Omental fat pad (tissue), 3 donors: ENCODE measurements at regions not wholly inside any gene's neighbourhood (a gene's known extent, or its start where the extent isn't known, plus 50 kb on each side); places are given as distances from the start of the nearest gene placed in this dataset.

Source experiments
- ATAC-seq: fragments of 150-250 bp; one replicate; pipeline ENCODE4 v1.9.1; 2016; ENCODE audit warnings: mild to moderate bottlenecking, moderate library complexity; ENCODE audit not compliant: low FRiP score
- DNase-seq: peaks from one replicate; pipeline ENCODE4 v3.0.0-alpha.2; 2019; ENCODE audit warnings: low spot score
- CTCF ChIP-seq, 3 donors: fragments of 450-650 bp; IDR thresholded peaks; one replicate each; pipeline ENCODE4 v1.5.1; 2016 to 2017; ENCODE audit warnings: antibody characterized with exemption in 3 of 3, mild to moderate bottlenecking in 3 of 3, moderate library complexity in 2 of 3

GRCh38 chr7:10138087-10138854 lies 835.4 kb upstream of the PHF14 start:
- ATAC-seq (no peak), DNase-seq (no peak)
- no peak for TF ChIP-seq CTCF (IDR thresholded peaks at IDR 0.05)

- no peak for ATAC-seq
- TF ChIP-seq CTCF (IDR thresholded peaks at IDR 0.05), result no peak
- no peak for DNase-seq
Measured at GRCh38 chr7:10146271-10146670, 827.4 kb upstream of the PHF14 start.

- ATAC-seq (no peak), DNase-seq (no peak)
- no peak for TF ChIP-seq CTCF (IDR thresholded peaks at IDR 0.05)
Measured at GRCh38 chr7:10156972-10157371, 816.7 kb upstream of the PHF14 start.

GRCh38 chr7:10181996-10182395 lies 791.7 kb upstream of the PHF14 start:
- TF ChIP-seq CTCF (IDR thresholded peaks at IDR 0.05), result no peak
- ATAC-seq (no peak), DNase-seq (no peak)

- no peak for TF ChIP-seq CTCF (IDR thresholded peaks at IDR 0.05)
- DNase-seq (no peak), ATAC-seq (no peak)
Measured at GRCh38 chr7:10192074-10192473, 781.6 kb upstream of the PHF14 start.

GRCh38 chr7:10205696-10206095 lies 768.0 kb upstream of the PHF14 start:
- ATAC-seq (no peak), DNase-seq (no peak)
- TF ChIP-seq CTCF (IDR thresholded peaks at IDR 0.05), result no peak

- DNase-seq (no peak), ATAC-seq (no peak)
- no peak for TF ChIP-seq CTCF (IDR thresholded peaks at IDR 0.05)
Measured at GRCh38 chr7:10210000-10210399, 763.7 kb upstream of the PHF14 start.
